Hepatocyte (in vitro differentiated cells): ENCODE measurements at regions not wholly inside any gene's neighbourhood (a gene's known extent, or its start where the extent isn't known, plus 50 kb on each side); places are given as distances from the start of the nearest gene placed in this dataset.

Experiments
- DNase-seq: peaks from one replicate; pipeline ENCODE4 v3.0.0-alpha.2; 2016; ENCODE audit warnings: low spot score
- H2AFZ ChIP-seq: fragments of 200-600 bp; sonication (generic); 2 replicates; pipeline ENCODE4 v1.6.0; 2016; ENCODE audit warnings: antibody characterized with exemption, mild to moderate bottlenecking
- H3K27ac ChIP-seq: fragments of 200-600 bp; sonication (generic); 2 replicates; pipeline ENCODE4 v1.5.1; 2016; ENCODE audit warnings: mild to moderate bottlenecking
- H3K27me3 ChIP-seq: fragments of 200-600 bp; sonication (generic); 2 replicates; pipeline ENCODE4 v1.6.1; 2016
- H3K36me3 ChIP-seq: fragments of 200-600 bp; sonication (generic); replicated peaks from 2 replicates; pipeline ENCODE4 v1.5.1; 2016; ENCODE audit warnings: low read depth; ENCODE audit not compliant: insufficient read depth
- H3K4me1 ChIP-seq: fragments of 200-600 bp; sonication (generic); 2 replicates; pipeline ENCODE4 v1.5.1; 2016; ENCODE audit warnings: mild to moderate bottlenecking, moderate library complexity; ENCODE audit not compliant: insufficient read depth
- H3K4me2 ChIP-seq: fragments of 200-600 bp; sonication (generic); 2 replicates; pipeline ENCODE4 v1.6.0; 2016
- H3K4me3 ChIP-seq: fragments of 200-600 bp; sonication (generic); 2 replicates; pipeline ENCODE4 v1.5.1; 2016; ENCODE audit warnings: mild to moderate bottlenecking
- H3K79me2 ChIP-seq: fragments of 200-600 bp; sonication (generic); 2 replicates; pipeline ENCODE4 v1.6.0; 2017; ENCODE audit warnings: mild to moderate bottlenecking
- H3K9me2 ChIP-seq: fragments of 200-600 bp; sonication (generic); replicated peaks from 2 replicates; pipeline ENCODE4 v1.6.0; 2017; ENCODE audit warnings: mild to moderate bottlenecking; ENCODE audit not compliant: insufficient read depth
- H3K9me3 ChIP-seq: fragments of 200-600 bp; sonication (generic); 2 replicates; pipeline ENCODE4 v1.5.1; 2016; ENCODE audit warnings: low read depth, mild to moderate bottlenecking
- H4K20me1 ChIP-seq: fragments of 200-600 bp; sonication (generic); 2 replicates; pipeline ENCODE4 v1.6.0; 2016; ENCODE audit warnings: mild to moderate bottlenecking; ENCODE audit not compliant: insufficient read depth, poor library complexity, severe bottlenecking
- EZH2 ChIP-seq: fragments of 200-600 bp; sonication (generic); IDR thresholded peaks from 2 replicates; pipeline ENCODE4 v1.6.1; 2016; ENCODE audit warnings: antibody characterized with exemption, mild to moderate bottlenecking, borderline replicate concordance
- EZH2phosphoT487 ChIP-seq: fragments of 200-600 bp; sonication (generic); IDR thresholded peaks from one replicate; pipeline ENCODE4 v1.6.1; 2018; ENCODE audit warnings: antibody characterized with exemption, mild to moderate bottlenecking, low read depth, moderate library complexity; ENCODE audit not compliant: unreplicated experiment, severe bottlenecking
- WGBS: methylation state at CpG from one replicate; pipeline ENCODE4 v1.1.6; 2016; ENCODE audit warnings: low lambda C conversion rate; ENCODE audit errors: missing lambda C conversion rate; 5-methylcytosine and 5-hydroxymethylcytosine counted together
- TF ChIP-seq, protein P1 (sequence below): fragments of 200-600 bp; sonication (generic); IDR thresholded peaks from 2 replicates; pipeline ENCODE4 v1.5.1; 2016; ENCODE audit warnings: antibody characterized with exemption, mild to moderate bottlenecking; ENCODE audit not compliant: poor library complexity

DNA sequence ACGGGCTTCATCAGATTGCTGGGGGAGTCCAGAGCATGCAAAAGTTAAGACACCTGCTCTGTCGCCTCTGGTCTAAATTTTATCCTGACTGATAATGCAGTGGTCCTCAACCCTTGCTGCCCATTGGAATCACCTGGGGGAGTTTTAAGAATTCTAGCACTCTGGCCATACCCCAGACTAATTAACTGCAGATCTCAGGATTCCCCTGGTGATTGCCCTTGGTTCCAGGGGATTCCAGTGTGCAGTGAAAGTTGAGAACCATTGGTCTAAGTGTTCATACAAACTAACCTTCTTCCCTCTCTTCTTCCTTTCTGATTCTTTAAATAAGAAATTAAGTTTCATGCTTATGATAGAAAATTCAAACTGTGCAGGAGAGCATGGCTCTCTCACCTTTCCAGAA, 105.7 kb upstream of the MGAT5 start:
- no peaks in the 10 kb centered on the region for H3K9me3 ChIP-seq
- DNase-seq, result no peak
- WGBS, result 94% methylated on average over 2 of the region's 2 CpGs

DNA sequence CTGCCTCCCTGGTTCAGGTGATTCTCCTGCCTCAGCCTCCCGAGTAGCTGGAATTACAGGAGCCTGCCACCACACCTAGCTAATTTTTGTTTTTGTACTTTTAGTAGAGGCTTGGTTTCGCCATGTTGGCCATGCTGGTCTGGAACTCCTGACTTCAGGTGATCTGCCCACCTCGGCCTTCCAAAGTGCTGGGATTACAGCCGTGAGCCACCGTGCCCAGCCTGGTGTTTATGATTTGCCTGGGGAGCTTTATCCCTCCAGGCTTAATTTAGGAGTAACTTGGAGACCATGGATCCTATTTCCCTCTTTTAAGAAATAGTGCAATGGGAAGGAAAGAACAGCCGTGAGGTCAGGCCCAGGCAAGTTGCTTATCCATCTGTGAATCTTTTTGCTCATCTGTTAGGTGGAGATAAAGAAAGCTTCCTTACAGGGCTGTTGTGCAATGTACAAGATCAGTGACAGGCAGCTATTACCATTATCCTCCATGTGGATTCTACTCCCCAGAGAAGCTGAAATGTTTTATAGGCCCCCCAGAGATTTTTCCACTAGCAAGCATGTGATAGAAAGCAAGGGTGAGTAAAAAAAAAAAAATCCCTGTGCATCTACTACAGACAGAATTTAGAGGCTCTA, 104.9 kb upstream of the MGAT5 start:
- H3K79me2 ChIP-seq, result peaks cover 37% of the 10 kb centered on the region
- no peak overlapping the region for H2AFZ ChIP-seq
- TF ChIP-seq, protein P1, sequence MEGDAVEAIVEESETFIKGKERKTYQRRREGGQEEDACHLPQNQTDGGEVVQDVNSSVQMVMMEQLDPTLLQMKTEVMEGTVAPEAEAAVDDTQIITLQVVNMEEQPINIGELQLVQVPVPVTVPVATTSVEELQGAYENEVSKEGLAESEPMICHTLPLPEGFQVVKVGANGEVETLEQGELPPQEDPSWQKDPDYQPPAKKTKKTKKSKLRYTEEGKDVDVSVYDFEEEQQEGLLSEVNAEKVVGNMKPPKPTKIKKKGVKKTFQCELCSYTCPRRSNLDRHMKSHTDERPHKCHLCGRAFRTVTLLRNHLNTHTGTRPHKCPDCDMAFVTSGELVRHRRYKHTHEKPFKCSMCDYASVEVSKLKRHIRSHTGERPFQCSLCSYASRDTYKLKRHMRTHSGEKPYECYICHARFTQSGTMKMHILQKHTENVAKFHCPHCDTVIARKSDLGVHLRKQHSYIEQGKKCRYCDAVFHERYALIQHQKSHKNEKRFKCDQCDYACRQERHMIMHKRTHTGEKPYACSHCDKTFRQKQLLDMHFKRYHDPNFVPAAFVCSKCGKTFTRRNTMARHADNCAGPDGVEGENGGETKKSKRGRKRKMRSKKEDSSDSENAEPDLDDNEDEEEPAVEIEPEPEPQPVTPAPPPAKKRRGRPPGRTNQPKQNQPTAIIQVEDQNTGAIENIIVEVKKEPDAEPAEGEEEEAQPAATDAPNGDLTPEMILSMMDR, result no peak
- TF ChIP-seq EZH2phosphoT487 (no peak), EZH2 (no peak)
- no peaks in the 10 kb centered on the region for H3K9me3 ChIP-seq
- H3K4me3 ChIP-seq, result no peak overlapping the region
- H3K4me1 ChIP-seq, result peaks cover 7% of the 10 kb centered on the region
- DNase-seq, result no peak
- H3K36me3 ChIP-seq, result no peaks in the 10 kb centered on the region
- H3K4me2 ChIP-seq, result no peak overlapping the region
- no peak overlapping the region for H3K27ac ChIP-seq
- no peaks in the 10 kb centered on the region for H3K9me2 ChIP-seq
- H3K27me3 ChIP-seq, result no peaks in the 10 kb centered on the region
- H4K20me1 ChIP-seq, result peaks cover 8% of the 10 kb centered on the region
- 84% methylated on average over 6 of the region's 6 CpGs for WGBS

More for the DNA sequence above, 105.7 kb upstream of the MGAT5 start:
- H4K20me1 ChIP-seq, result peaks cover 8% of the 10 kb centered on the region
- peaks cover 7% of the 10 kb centered on the region for H3K4me1 ChIP-seq
- no peak for TF ChIP-seq EZH2
- TF ChIP-seq EZH2phosphoT487, result no peak
- TF ChIP-seq, protein P1, result no peak
- H3K79me2 ChIP-seq, result peaks cover 36% of the 10 kb centered on the region
- no peaks in the 10 kb centered on the region for H3K9me2 ChIP-seq
- H3K27me3 ChIP-seq, result no peaks in the 10 kb centered on the region
- H3K27ac ChIP-seq, result no peak overlapping the region
- no peak overlapping the region for H2AFZ ChIP-seq
- no peaks in the 10 kb centered on the region for H3K36me3 ChIP-seq
- H3K4me3 ChIP-seq, result no peak overlapping the region
- no peak overlapping the region for H3K4me2 ChIP-seq

DNA sequence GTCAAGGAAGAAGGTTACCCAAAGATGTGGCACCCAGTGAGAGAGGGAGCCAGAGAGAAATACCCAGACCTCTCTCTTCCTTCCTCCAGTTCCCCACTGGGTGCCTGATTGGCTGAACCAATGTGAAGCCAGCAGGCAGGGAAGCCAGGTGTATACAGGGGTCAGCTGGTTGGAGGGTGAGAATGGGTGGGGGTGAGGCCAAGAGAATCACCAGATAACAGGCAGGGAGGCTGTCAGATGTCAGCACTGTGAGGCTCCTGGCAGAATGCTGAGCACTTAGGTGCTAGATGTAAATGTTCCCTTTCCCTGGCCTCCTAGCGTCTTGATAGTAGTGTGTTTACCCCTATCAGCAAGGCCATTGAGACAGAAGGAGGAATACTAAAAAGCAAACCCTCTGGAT, 104.0 kb upstream of the MGAT5 start:
- WGBS, result 35% methylated on average over 1 of the region's 1 CpG
- H3K36me3 ChIP-seq, result no peaks in the 10 kb centered on the region
- no peak overlapping the region for H3K27ac ChIP-seq
- peaks cover 7% of the 10 kb centered on the region for H3K4me1 ChIP-seq
- no peak overlapping the region for H3K4me2 ChIP-seq
- no peak overlapping the region for H2AFZ ChIP-seq
- H3K79me2 ChIP-seq, result peaks cover 41% of the 10 kb centered on the region
- TF ChIP-seq EZH2 (no peak), EZH2phosphoT487 (no peak)
- TF ChIP-seq, protein P1, result no peak
- no peaks in the 10 kb centered on the region for H3K27me3 ChIP-seq
- DNase-seq, result no peak
- H4K20me1 ChIP-seq, result peaks cover 8% of the 10 kb centered on the region
- no peaks in the 10 kb centered on the region for H3K9me3 ChIP-seq
- no peaks in the 10 kb centered on the region for H3K9me2 ChIP-seq
- H3K4me3 ChIP-seq, result no peak overlapping the region

DNA sequence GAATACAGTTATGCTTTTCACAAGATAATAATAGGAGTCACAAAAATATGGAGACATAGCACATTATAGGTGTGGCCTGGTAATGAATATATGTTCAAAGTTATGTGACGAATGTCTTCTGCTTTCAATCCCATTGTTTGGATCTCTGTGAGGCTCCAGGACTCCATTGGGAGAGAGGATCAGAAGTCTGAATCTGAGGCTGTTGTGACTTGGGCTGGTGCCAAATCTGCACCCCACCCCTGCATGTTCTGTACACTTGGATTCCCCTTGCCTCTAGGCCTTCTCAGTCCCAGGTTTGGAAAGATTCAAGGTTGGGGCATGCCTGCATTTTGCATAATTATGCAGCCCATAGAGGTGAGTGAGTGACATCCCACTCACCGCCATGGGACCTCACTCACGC, 103.1 kb upstream of the MGAT5 start:
- H3K36me3 ChIP-seq, result no peaks in the 10 kb centered on the region
- H4K20me1 ChIP-seq, result peaks cover 3% of the 10 kb centered on the region
- H3K27me3 ChIP-seq, result no peaks in the 10 kb centered on the region
- no peak overlapping the region for H3K27ac ChIP-seq
- H2AFZ ChIP-seq, result no peak overlapping the region
- H3K4me3 ChIP-seq, result no peak overlapping the region
- H3K4me1 ChIP-seq, result peaks cover 7% of the 10 kb centered on the region
- H3K9me3 ChIP-seq, result no peaks in the 10 kb centered on the region
- TF ChIP-seq, protein P1, result no peak
- TF ChIP-seq EZH2phosphoT487 (no peak), EZH2 (no peak)
- no peaks in the 10 kb centered on the region for H3K9me2 ChIP-seq
- no peak overlapping the region for H3K4me2 ChIP-seq
- 95% methylated on average over 3 of the region's 3 CpGs for WGBS
- no peak for DNase-seq
- peaks cover 34% of the 10 kb centered on the region for H3K79me2 ChIP-seq
